GM23338 (cell line): ENCODE measurements at regions not wholly inside any gene's neighbourhood (a gene's known extent, or its start where the extent isn't known, plus 50 kb on each side); places are given as distances from the start of the nearest gene placed in this dataset.
A peak's percentile ranks its signal among the peaks of the same experiment; 100 is the strongest.

Experiments
- ATAC-seq: fragments of 200-7000 bp; cut with Tn5 transposase; 3 replicates; pipeline ENCODE4 v1.9.1; 2020
- DNase-seq: peaks from one replicate; pipeline ENCODE4 v3.0.0-alpha.2; 2015; ENCODE audit warnings: low spot score
- H2AFZ ChIP-seq: fragments of 200-600 bp; sonication (generic); 2 replicates; pipeline ENCODE4 v1.8.0; 2016; ENCODE audit warnings: antibody characterized with exemption, mild to moderate bottlenecking, moderate library complexity
- H3F3A ChIP-seq: fragments of 200-600 bp; sonication (generic); replicated peaks from 2 replicates; pipeline ENCODE4 v1.8.0; 2017; ENCODE audit warnings: antibody characterized with exemption, mixed run types, low read depth
- H3K27ac ChIP-seq: fragments of 200-600 bp; sonication (generic); 2 replicates; pipeline ENCODE4 v1.6.1; 2016; ENCODE audit warnings: low read depth
- H3K27me3 ChIP-seq: fragments of 200-600 bp; sonication (generic); 2 replicates; pipeline ENCODE4 v1.8.0; 2016; ENCODE audit warnings: mild to moderate bottlenecking, mixed run types, moderate library complexity; ENCODE audit not compliant: insufficient read depth
- H3K36me3 ChIP-seq: fragments of 200-600 bp; sonication (generic); 2 replicates; pipeline ENCODE4 v1.8.0; 2016; ENCODE audit warnings: mild to moderate bottlenecking; ENCODE audit not compliant: insufficient read depth
- H3K4me1 ChIP-seq: fragments of 200-600 bp; sonication (generic); 2 replicates; pipeline ENCODE4 v1.8.0; 2016; ENCODE audit warnings: mild to moderate bottlenecking, moderate library complexity; ENCODE audit not compliant: insufficient read depth
- H3K4me2 ChIP-seq: fragments of 200-600 bp; sonication (generic); 2 replicates; pipeline ENCODE4 v1.7.1; 2017; ENCODE audit warnings: mixed run types
- H3K4me3 ChIP-seq: fragments of 200-600 bp; sonication (generic); 2 replicates; pipeline ENCODE4 v1.6.1; 2016; ENCODE audit warnings: mixed run types
- H3K79me2 ChIP-seq: fragments of 200-600 bp; sonication (generic); replicated peaks from 2 replicates; pipeline ENCODE4 v1.8.0; 2017; ENCODE audit warnings: mild to moderate bottlenecking; ENCODE audit not compliant: insufficient read depth
- H3K9me2 ChIP-seq: fragments of 200-600 bp; sonication (generic); 2 replicates; pipeline ENCODE4 v1.8.0; 2017; ENCODE audit not compliant: insufficient read depth
- H4K20me1 ChIP-seq: fragments of 200-600 bp; sonication (generic); replicated peaks from 2 replicates; pipeline ENCODE4 v1.8.0; 2017; ENCODE audit warnings: mild to moderate bottlenecking; ENCODE audit not compliant: insufficient read depth
- H3K27ac Mint-ChIP-seq: 2 replicates; pipeline ENCODE4 v1.8.0; 2020; ENCODE audit warnings: inconsistent platforms, mild to moderate bottlenecking, moderate library complexity, mixed read lengths
- H3K27me3 Mint-ChIP-seq: 3 replicates; pipeline ENCODE4 v1.8.0; 2022; ENCODE audit warnings: low read depth, mild to moderate bottlenecking, moderate library complexity, mixed read lengths, inconsistent platforms; ENCODE audit not compliant: insufficient read depth, poor library complexity
- H3K36me3 Mint-ChIP-seq: 3 replicates; pipeline ENCODE4 v1.8.0; 2021; ENCODE audit warnings: low read depth, mild to moderate bottlenecking, inconsistent platforms, moderate library complexity, mixed read lengths
- H3K4me1 Mint-ChIP-seq: 3 replicates; pipeline ENCODE4 v1.8.0; 2020; ENCODE audit warnings: mild to moderate bottlenecking, inconsistent platforms, mixed read lengths
- H3K4me3 Mint-ChIP-seq: 3 replicates; pipeline ENCODE4 v1.8.0; 2021; ENCODE audit warnings: moderate library complexity, mild to moderate bottlenecking, inconsistent platforms, mixed read lengths
- H3K9me3 Mint-ChIP-seq: 3 replicates; pipeline ENCODE4 v1.8.0; 2020; ENCODE audit warnings: moderate library complexity, mild to moderate bottlenecking, inconsistent platforms, mixed read lengths
- CREB1 ChIP-seq: fragments of 250-450 bp; sonication (Bioruptor Pico); IDR thresholded peaks from 2 replicates; pipeline ENCODE4 v1.5.0; 2020; ENCODE audit warnings: low read depth, mild to moderate bottlenecking, moderate library complexity
- EZH2 ChIP-seq: fragments of 200-600 bp; sonication (generic); IDR thresholded peaks from one replicate; pipeline ENCODE4 v1.8.0; 2017; ENCODE audit warnings: antibody characterized with exemption, mild to moderate bottlenecking, low read depth; ENCODE audit not compliant: unreplicated experiment
- EZH2phosphoT487 ChIP-seq: fragments of 200-600 bp; sonication (generic); IDR thresholded peaks from one replicate; pipeline ENCODE4 v1.8.1; 2018; ENCODE audit warnings: antibody characterized with exemption; ENCODE audit not compliant: unreplicated experiment
- JUNB ChIP-seq: IDR thresholded peaks from one replicate; pipeline ENCODE4 v1.6.1; 2016; ENCODE audit warnings: antibody characterized with exemption; ENCODE audit not compliant: unreplicated experiment
- POLR2AphosphoS5 ChIP-seq: IDR thresholded peaks from 2 replicates; pipeline ENCODE4 v1.6.1; 2016; ENCODE audit warnings: antibody characterized with exemption, low read depth
- REST ChIP-seq: IDR thresholded peaks from one replicate; pipeline ENCODE4 v1.6.1; 2018; ENCODE audit warnings: antibody characterized with exemption; ENCODE audit not compliant: unreplicated experiment
- ZNF114 ChIP-seq: fragments of 250-450 bp; sonication (Bioruptor Pico); IDR thresholded peaks from 2 replicates; pipeline ENCODE4 v1.5.0; 2020; ENCODE audit warnings: mild to moderate bottlenecking, moderate library complexity
- ZNF331 ChIP-seq: fragments of 250-450 bp; sonication (Bioruptor Pico); IDR thresholded peaks from 2 replicates; pipeline ENCODE4 v1.5.0; 2020; ENCODE audit warnings: low read depth, mild to moderate bottlenecking, moderate library complexity

DNA sequence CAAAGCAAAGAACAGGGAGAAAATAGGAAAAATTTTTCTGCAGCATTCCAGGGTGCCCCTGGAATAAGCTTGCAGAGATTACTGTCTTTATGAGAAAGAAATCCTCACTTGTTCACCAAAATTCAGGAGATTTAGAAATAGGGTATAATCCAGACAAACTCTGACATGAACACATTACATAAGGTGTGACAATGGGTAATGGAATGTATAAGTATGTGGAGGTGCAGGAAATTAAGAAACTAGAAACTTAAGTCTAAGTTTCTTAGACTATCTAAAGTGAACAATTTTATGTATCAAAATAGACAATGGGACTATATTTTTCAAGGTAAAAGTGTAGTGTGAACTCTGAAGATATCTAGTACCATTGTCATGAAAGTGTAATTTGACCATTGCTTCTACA lies 140.0 kb upstream of the KITLG start:
- Histone ChIP-seq H3K36me3 (no peaks in the 10 kb centered on the region), H3K27ac (no peak overlapping the region), H3K4me3 (no peak overlapping the region), H3K4me1 (no peaks in the 10 kb centered on the region), H3F3A (no peaks in the 10 kb centered on the region), H2AFZ (no peak overlapping the region), H3K9me2 (0 out of 2 replicates have a peak, but pooled peaks cover 3% of the 10 kb centered on the region), H3K79me2 (no peaks in the 10 kb centered on the region), H3K4me2 (no peak overlapping the region), H3K27me3 (no peaks in the 10 kb centered on the region), H4K20me1 (no peaks in the 10 kb centered on the region)
- Mint-ChIP-seq H3K4me1 (no peaks in the 10 kb centered on the region), H3K36me3 (no peaks in the 10 kb centered on the region; the same call in 2 of the 3 replicates), H3K27ac (no peak overlapping the region), H3K9me3 (peaks cover 4% of the 10 kb centered on the region; the same call in 1 of the 3 replicates), H3K27me3 (peaks cover 1% of the 10 kb centered on the region), H3K4me3 (no peak overlapping the region)
- TF ChIP-seq JUNB (no peak), ZNF114 (CRISPR knock-in tag) (no peak)
- ATAC-seq (no peak), DNase-seq (no peak)

GRCh38 chr12:88717188-88717587 lies 136.9 kb upstream of the KITLG start:
- H3K27me3 Mint-ChIP-seq, result no peaks in the 10 kb centered on the region
- H3K9me2 ChIP-seq, result 0 out of 2 replicates have a peak, but pooled peaks cover 3% of the 10 kb centered on the region
- no peaks in the 10 kb centered on the region for H3K36me3 ChIP-seq
- H3K4me1 ChIP-seq, result no peaks in the 10 kb centered on the region
- H3K4me3 Mint-ChIP-seq, result no peak overlapping the region
- no peaks in the 10 kb centered on the region for H3F3A ChIP-seq
- no peak overlapping the region for H3K27ac ChIP-seq
- TF ChIP-seq ZNF331 (CRISPR knock-in tag) (no peak), CREB1 (CRISPR knock-in tag) (no peak), POLR2AphosphoS5 (no peak), JUNB (no peak), EZH2 (no peak)
- no peak overlapping the region for H3K4me3 ChIP-seq
- H4K20me1 ChIP-seq, result no peaks in the 10 kb centered on the region
- peaks cover 9% of the 10 kb centered on the region for H3K9me3 Mint-ChIP-seq
- no peaks in the 10 kb centered on the region; the same call in 2 of the 3 replicates for H3K4me1 Mint-ChIP-seq
- H3K36me3 Mint-ChIP-seq, result peaks cover 5% of the 10 kb centered on the region; the same call in 1 of the 3 replicates
- no peaks in the 10 kb centered on the region for H3K79me2 ChIP-seq
- no peak overlapping the region for H3K27ac Mint-ChIP-seq
- H2AFZ ChIP-seq, result no peak overlapping the region
- DNase-seq (no peak), ATAC-seq (no peak)
- no peak overlapping the region for H3K4me2 ChIP-seq
- H3K27me3 ChIP-seq, result no peaks in the 10 kb centered on the region

DNA sequence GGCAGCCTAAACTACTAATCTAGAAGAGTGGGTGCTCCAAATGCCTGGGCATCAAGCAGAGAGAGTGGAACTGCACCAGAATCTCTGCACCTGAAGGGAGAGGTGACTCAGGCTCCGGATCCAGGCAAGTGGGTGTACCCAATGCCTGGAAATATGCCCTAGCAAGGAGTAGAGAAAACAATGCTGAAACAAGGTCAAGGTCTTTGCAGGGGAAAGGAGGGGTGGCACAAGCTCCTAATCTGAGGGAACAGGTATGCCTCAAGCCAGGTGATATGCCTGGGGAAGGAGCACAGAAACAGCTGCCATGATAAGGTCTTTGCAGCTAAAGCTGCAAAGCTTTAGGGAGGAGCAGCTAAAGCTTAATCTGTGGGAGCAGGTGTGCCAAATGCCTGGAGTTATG lies 136.0 kb upstream of the KITLG start:
- Mint-ChIP-seq H3K36me3 (peaks cover 5% of the 10 kb centered on the region; the same call in 1 of the 3 replicates), H3K4me3 (no peak overlapping the region), H3K27me3 (no peaks in the 10 kb centered on the region), H3K27ac (no peak overlapping the region), H3K9me3 (peaks cover 9% of the 10 kb centered on the region), H3K4me1 (no peaks in the 10 kb centered on the region; the same call in 2 of the 3 replicates)
- DNase-seq (no peak), ATAC-seq (no peak)
- Histone ChIP-seq H4K20me1 (no peaks in the 10 kb centered on the region), H3K27ac (no peak overlapping the region), H3K4me1 (no peaks in the 10 kb centered on the region), H3K27me3 (no peaks in the 10 kb centered on the region), H3F3A (no peaks in the 10 kb centered on the region), H3K36me3 (no peaks in the 10 kb centered on the region), H3K9me2 (0 out of 2 replicates have a peak, but pooled peaks cover 3% of the 10 kb centered on the region), H3K4me3 (no peak overlapping the region), H3K79me2 (no peaks in the 10 kb centered on the region), H2AFZ (0 out of 2 replicates have a peak overlapping the region, but pooled peaks have one; percentile 28), H3K4me2 (no peak overlapping the region)
- no peak for TF ChIP-seq EZH2phosphoT487
- no peak for TF ChIP-seq REST
- TF ChIP-seq ZNF331 (CRISPR knock-in tag), result no peak
- TF ChIP-seq JUNB, result no peak
